SK-N-SH treated with all-trans-retinoic acid at 6 μM for 48 hours (cell line): ENCODE measurements at regions not wholly inside any gene's neighbourhood (a gene's known extent, or its start where the extent isn't known, plus 50 kb on each side); places are given as distances from the start of the nearest gene placed in this dataset.

Source experiments
- ARNTL ChIP-seq: fragments of 450-650 bp; formaldehyde crosslinking; IDR thresholded peaks from 2 replicates; pipeline ENCODE4 v1.5.0; 2020; ENCODE audit warnings: low read depth, mild to moderate bottlenecking, moderate library complexity, borderline replicate concordance
- CSDC2 ChIP-seq: fragments of 250-450 bp; sonication (Bioruptor Pico); IDR thresholded peaks from 2 replicates; pipeline ENCODE4 v1.5.0; 2020; ENCODE audit warnings: mild to moderate bottlenecking, moderate library complexity
- GLIS3 ChIP-seq: fragments of 250-450 bp; sonication (Bioruptor Pico); IDR thresholded peaks from 2 replicates; pipeline ENCODE4 v1.5.0; 2020; ENCODE audit warnings: mild to moderate bottlenecking, moderate library complexity
- ISL1 ChIP-seq: fragments of 250-450 bp; sonication (Bioruptor Pico); IDR thresholded peaks from 2 replicates; pipeline ENCODE4 v2.1.2; 2022; ENCODE audit warnings: mild to moderate bottlenecking, moderate library complexity
- PPARA ChIP-seq: fragments of 250-450 bp; sonication (Bioruptor Pico); IDR thresholded peaks from 2 replicates; pipeline ENCODE4 v1.5.0; 2020; ENCODE audit warnings: mild to moderate bottlenecking, borderline replicate concordance
- RARB ChIP-seq: fragments of 250-450 bp; sonication (Bioruptor Pico); IDR thresholded peaks from 2 replicates; pipeline ENCODE4 v1.8.0; 2021; ENCODE audit warnings: mild to moderate bottlenecking, moderate library complexity
- SNAI2 ChIP-seq: fragments of 250-450 bp; sonication (Bioruptor Pico); IDR thresholded peaks from 2 replicates; pipeline ENCODE4 v1.5.0; 2020; ENCODE audit warnings: mild to moderate bottlenecking, moderate library complexity
- ZFP3 ChIP-seq: fragments of 250-450 bp; sonication (Bioruptor Pico); IDR thresholded peaks from 2 replicates; pipeline ENCODE4 v1.5.0; 2020; ENCODE audit warnings: mild to moderate bottlenecking, moderate library complexity
- ZNF8 ChIP-seq: fragments of 450-650 bp; formaldehyde crosslinking; IDR thresholded peaks from 2 replicates; pipeline ENCODE4 v1.5.0; 2020; ENCODE audit warnings: mild to moderate bottlenecking, moderate library complexity
- TF ChIP-seq, protein P1 (sequence below): fragments of 250-450 bp; sonication (Bioruptor Pico); IDR thresholded peaks from 2 replicates; pipeline ENCODE4 v1.8.0; 2020; ENCODE audit warnings: mild to moderate bottlenecking, moderate library complexity, borderline replicate concordance

DNA sequence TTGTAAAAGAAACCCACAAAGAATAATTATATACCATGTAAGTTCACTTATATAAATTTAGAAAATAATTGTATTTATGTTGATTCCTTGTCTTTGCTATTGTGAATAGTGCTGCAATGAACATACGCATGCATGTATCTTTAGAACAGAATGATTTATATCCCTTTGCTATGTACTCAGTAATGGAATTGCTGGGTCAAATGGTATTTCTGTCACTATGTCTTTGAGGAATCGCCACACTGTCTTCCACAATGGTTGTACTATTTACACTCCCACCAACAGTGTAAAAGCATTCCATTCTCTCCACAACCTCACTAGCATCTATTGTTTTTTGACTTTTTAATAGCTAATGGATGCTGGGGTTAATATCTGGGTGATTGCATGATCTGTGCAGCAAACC, 149.4 kb upstream of the CNTN3 start:
- TF ChIP-seq ISL1 (CRISPR knock-in tag) (no peak), ARNTL (CRISPR knock-in tag) (no peak), ZNF8 (CRISPR knock-in tag) (no peak), RARB (CRISPR knock-in tag) (no peak), CSDC2 (CRISPR knock-in tag) (no peak), SNAI2 (no peak), PPARA (no peak), GLIS3 (CRISPR knock-in tag) (no peak), ZFP3 (CRISPR knock-in tag) (no peak)
- TF ChIP-seq, protein P1, sequence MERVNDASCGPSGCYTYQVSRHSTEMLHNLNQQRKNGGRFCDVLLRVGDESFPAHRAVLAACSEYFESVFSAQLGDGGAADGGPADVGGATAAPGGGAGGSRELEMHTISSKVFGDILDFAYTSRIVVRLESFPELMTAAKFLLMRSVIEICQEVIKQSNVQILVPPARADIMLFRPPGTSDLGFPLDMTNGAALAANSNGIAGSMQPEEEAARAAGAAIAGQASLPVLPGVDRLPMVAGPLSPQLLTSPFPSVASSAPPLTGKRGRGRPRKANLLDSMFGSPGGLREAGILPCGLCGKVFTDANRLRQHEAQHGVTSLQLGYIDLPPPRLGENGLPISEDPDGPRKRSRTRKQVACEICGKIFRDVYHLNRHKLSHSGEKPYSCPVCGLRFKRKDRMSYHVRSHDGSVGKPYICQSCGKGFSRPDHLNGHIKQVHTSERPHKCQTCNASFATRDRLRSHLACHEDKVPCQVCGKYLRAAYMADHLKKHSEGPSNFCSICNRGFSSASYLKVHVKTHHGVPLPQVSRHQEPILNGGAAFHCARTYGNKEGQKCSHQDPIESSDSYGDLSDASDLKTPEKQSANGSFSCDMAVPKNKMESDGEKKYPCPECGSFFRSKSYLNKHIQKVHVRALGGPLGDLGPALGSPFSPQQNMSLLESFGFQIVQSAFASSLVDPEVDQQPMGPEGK (CRISPR knock-in tag): no peak
